GM18505 (cell line): ENCODE measurements at regions not wholly inside any gene's neighbourhood (a gene's known extent, or its start where the extent isn't known, plus 50 kb on each side); places are given as distances from the start of the nearest gene placed in this dataset.

Experiments used
- ATAC-seq: cut with Tn5 transposase; IDR thresholded peaks from one replicate; pipeline ENCODE4 v1.9.1; 2021; ENCODE audit not compliant: unreplicated experiment
- POLR2A ChIP-seq: IDR thresholded peaks from 4 replicates; pipeline ENCODE4 v1.6.1; 2011; ENCODE audit warnings: borderline replicate concordance; ENCODE audit not compliant: insufficient read depth, insufficient read length; ENCODE audit errors: extremely low read depth

DNA sequence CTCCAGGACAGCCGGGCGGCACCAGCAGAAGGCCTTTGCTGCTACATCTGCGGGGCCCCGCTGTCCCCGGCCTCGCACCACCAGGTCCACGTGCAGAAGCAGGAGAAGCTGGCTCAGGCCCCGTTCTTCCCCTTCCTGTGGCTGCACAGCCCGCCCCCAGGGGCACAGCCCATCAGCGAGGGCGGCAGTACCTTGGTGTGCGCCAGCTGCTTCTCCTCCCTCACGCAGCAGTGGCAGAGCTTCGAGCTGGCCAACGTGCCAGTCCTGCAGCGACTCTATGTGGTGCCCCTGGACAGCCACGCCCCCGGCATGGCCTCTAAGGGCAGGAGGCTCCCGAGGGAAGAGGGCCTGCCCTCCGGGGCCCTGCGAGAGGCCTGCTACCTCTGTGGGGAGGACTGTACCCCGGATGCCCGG lies 58.3 kb upstream of the CIBAR2 start:
- no peak for TF ChIP-seq POLR2A
- no peak for ATAC-seq

DNA sequence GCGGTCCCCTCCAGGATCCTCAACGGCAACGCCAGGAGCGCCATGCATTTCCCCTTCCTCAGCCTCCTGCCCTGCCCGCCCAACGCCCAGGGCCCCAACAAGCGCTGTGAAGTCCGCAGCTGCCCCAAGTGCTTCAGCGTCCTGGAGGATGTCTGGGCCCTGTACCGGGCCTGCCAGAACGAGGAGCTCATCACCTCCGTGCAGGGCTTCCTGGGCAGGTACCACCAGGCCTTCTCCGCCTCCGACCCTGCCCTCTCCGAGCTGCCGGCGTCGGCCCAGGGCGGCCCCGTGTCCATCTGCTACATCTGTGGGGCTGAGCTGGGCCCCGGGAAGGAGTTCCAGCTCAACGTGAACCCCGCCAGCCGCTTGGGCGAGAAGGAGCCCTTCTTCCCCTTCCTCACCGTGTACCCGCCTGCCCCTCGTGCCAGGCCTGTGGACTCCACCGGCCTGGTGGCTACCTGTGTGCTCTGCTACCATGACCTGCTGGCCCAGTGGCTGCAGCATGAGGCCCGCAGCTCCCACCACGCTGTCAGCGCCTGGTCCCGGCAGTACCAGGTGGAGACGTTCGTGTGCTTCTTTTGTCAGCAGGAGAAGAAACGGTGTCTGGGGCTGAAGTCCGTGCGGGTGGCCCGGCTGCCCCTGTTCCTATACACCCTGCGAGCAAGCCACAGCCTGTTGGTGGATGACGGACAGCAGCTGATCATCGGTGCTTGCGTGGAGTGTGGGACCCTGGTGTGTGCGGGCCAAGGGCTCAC lies 58.9 kb upstream of the CIBAR2 start:
- no peak for TF ChIP-seq POLR2A
- no peak for ATAC-seq

DNA sequence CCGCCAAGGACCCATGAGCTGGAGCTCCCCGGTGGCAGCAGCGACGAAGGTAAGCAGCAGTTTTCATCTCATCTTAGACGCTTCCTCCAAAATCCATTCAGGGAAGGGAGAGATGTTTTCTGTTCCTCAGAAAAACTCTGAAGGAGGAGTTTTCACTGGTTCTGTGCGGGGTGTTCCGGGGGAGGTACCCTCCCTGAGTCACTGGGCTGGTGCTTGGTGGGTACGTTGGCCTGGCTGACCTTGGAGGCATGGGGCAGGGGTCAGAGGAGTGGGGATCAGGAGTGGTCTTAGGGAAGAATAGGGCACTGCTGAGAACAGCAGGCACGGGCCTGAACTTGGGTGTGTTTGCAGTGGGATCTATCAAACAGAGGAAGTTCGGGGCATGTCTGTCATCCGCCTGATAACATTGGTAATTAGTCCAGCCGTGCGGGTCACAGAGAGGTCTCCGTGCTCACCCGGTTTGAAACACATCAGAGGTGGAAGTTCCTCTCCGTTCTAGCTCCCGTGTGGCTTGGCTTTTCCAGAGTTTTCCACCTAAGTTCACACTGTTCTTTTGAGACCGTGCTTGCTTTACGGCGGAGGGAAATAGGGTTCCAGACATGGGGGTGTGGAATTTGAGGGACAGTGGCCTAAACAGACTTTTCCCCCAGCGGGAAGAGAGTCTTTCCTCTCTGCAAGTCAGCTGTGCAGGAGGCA lies 59.6 kb upstream of the CIBAR2 start:
- no peak for TF ChIP-seq POLR2A
- ATAC-seq = no peak

DNA sequence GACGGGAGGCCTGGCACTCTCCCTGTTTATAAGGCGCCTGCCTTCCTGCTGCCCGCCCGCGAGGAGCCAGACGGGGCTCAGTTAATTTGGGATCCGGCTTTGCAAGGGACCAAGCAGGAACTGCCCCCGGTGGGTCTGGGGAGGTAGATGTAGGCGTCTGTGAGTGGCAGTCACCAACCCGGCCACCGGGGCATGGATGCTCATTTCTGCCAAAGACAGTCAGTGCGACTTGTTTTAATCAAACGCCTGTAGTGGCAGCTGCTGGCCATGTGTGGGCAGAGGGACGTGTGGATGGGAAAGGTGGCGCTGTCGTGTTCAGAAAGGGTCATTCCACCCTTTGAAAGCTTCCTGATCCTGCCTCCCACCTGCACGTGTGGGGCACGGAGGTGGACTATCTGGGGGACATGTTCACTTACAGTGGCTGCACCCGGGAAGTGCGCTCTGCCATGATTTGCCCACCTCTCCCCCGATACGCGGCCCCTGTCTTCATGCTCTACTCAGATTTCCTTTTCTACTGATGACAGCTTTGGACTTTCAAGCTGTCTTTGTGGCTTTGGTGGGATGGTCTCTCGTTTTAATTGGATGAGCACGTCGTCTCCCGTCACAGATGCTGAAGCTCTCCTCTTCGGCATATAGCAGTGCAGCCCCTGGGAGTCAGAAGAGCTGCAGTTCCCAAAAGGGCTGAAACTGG lies 60.3 kb upstream of the CIBAR2 start:
- ATAC-seq = no peak
- TF ChIP-seq POLR2A = no peak

DNA sequence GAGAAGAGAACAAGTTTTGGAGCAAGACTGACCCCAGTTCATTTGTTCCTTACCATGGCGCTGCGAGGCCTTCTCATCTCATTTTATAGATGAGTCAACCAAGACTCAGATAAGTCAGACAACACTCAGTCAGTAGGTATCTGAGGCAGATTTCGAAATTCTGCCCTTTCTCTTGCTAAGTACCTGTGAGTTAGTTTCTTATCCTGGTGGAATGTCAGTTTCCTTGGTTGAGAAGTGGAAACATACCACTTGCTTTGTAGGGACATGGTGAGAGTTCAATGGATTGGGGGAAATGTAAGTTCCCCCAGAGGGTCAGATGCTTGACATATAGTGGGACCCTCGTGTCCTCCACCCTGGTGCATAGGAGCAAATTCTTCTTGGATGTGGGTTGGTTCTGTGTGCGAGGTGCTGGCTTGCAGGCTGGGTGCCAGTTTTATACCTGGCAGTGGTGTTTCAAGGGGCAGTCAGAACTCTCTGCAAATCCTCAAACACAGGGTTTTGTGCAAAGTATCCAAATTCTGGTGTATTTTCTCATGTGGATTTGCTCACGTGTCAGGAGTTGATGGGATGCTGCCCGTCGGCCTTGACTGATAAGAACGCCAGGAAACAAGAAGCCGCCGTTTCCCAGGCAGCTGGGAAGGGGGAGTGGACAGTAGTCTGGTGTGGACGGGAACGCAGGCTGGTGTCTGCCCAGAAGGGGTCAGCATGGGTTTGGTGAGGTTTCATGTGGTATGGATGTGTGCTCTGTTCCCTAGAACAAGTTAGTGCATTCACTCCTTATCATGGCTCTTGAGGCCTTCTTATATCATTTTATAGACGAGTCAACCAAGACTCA lies 61.1 kb upstream of the CIBAR2 start:
- ATAC-seq = no peak
- no peak for TF ChIP-seq POLR2A

DNA sequence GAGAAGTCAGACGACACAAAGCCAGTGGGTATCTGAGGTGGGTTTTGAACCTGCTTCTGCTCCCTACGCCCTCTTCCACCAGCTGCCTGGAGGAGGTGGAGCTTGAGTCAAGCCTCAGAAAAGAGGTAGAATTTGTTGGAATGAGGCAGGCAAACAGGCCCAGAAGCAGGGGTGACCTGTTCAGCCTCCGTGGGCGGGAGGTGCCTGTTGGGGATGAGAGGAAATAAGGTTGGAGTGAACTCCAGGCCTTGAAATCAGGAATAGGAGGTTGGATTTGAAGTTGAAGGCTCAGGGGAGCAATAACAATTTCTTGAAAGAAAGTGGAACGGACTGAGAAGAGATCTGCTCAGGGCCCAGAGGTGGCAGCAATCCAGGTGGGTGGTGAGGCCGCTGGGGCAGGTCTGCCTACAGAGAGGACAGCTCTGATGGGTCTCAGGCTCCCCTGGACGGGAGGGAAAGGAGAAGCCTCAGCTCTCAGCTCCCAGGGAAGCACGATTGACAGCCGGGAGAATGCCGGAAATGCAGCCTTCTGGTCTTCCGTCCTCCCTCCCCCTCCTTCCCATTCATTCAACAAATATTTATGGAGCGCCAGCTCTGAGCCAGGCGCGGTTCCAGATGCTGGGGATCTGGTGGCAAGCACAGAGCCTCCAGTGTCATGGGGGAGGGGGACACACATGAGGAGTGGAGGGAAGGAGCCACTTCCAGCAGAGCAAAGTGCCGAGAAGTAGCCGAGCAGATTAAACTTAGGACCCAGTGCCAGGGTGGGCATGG lies 61.9 kb upstream of the CIBAR2 start:
- TF ChIP-seq POLR2A = no peak
- no peak for ATAC-seq

DNA sequence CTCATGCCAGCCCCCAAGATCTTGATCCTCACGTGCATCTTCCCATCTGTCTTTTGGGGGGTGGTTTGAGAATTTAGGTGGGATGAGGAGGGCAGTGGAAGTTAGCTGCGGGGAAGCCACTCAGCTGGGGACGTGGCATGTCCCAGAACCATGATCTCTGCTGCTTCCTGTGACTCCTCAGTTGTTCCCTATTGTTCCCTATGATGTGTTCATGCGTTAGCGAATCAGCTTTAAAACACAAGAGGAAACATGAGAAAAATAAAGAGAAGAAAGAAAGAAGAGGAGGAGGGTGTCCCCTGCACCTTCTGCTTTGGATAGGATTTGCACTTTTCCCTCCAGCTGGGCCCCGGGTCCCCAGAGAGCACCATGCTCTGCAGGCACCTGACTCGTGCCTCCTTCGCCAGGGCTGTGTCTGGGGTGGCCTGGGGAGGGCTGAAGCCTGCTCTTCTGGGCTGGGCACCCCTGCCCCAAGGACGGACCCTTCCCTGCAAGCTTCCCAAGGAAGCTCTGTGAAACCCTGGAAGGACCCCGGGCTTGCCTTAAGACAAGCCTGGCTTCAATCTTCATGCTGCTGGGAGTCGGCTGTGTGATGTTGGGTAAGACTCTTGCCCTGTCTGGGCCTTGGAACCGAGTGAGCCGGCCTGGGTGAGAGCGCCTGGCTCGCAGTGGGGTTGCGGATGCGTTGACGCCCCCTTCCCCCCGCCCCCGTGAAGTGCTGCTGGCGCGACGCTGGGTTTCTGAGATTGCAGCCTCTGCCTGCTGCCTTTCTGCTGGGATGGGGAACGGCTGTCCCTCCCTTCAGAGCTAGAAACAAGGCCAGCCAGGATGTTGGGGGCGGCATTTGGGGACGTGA lies 62.8 kb upstream of the CIBAR2 start:
- no peak for ATAC-seq
- TF ChIP-seq POLR2A = no peak

DNA sequence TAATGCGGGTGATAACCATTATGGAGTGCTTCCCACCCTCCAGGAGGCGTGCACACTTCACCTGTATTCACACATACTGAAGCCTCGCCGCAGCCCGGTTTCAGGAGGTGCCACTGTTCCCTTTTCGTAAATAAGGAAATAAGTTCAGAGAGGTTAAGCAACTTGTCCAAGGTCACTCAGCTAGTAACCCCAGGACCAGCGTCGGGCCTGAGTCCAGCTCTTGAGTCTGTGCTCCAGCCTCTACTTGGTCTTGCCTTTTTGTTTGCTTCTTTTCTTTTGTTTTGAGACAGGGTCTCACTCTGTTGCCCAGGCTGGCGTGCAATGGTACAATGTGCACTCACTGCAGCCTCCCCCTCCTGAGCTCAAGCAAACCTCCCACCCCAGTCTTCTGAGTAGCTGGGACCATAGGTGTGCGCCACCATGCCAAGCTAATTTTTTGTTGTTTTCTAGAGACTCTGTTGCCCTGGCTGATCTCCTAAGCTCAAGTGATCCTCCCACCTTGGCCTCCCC lies 63.5 kb upstream of the CIBAR2 start:
- no peak for TF ChIP-seq POLR2A
- ATAC-seq = no peak

DNA sequence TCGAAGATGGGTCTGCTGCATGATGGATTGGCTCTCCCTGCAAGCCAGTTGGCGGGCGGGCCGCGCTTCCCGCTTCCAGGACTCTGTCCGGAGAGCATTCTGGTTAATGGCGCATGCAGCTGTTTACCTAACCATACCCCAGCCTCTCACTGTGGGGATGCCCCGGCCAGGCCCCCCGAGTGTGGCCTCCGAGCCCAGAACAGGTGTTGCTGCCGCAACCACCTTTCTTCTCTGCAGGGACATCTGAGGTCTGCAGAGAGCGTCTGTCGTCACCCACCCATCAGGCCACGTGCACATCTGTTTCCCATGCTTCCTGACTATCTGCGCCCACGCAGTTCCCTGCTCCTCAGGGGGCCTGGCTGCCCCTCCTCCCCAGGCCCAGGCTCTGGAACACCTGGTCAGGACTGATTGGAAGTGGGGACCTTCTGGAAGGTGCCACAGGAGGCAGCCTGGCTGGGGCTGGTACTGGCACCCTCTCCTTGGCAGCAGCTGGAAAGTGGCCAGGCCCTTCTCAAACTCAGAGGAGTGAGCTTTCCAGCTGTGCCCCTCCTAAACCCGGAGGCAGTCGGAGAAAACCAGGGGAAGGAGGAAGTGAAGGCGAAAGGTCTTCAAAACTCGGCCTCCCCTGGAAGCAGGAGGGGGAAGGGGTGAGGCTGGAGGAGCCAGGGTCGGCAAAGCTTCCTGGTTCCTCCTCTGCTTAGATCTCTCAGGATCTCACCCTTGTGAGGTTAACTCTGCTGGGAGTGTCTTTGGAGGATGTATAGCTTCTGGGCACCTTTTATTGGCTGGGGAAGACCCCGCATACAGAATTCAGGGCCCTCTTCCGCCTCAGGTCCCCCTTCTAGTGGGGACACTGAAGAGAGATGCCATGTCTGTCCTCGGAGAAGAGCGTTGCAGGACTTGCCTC lies 64.5 kb upstream of the CIBAR2 start:
- TF ChIP-seq POLR2A = no peak
- ATAC-seq = no peak

DNA sequence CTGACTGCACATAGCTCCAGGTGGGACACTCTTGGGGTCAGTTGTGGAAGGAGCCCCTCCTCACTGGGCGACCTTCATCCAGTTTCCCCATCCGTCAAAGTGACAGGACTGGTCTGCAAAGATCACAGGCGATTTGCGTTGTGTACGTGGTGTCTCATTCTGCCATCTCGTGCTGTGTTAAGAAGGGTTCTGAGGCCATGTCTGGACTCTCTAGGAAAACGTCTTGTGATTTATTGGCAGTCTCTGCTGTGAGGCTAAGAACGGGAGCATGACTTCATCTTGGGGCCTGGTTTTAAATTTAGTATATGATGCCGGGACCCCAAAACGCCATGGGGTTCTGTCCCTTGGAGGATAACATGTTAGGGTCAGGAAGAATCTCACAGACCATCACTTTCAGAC lies 65.2 kb upstream of the CIBAR2 start:
- TF ChIP-seq POLR2A = no peak
- ATAC-seq = no peak
